ENCODE measurements at regions not wholly inside any gene's neighbourhood (a gene's known extent, or its start where the extent isn't known, plus 50 kb on each side); places are given as distances from the start of the nearest gene placed in this dataset.

DNA sequence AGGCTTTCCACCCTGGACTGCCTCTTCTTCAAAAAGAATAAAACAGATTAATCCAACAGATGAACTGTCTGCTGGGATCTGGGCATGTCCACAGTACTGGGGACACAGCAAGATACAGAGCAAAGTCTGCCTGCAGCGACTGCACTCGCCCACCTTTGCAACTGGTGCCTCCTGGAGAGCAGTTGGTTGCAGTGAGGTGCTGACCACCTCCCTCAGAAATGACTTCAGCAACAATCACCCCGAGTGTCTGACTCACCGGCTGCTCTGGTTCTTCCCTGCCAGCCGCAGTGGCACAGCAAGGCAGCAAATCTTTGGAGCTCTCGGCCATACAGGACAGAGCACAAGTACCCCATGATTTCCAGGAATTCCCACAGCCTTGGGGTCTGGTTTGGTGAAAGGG lies 179.7 kb downstream of the ANAPC1 start:
- DNase-seq, result no peak

DNA sequence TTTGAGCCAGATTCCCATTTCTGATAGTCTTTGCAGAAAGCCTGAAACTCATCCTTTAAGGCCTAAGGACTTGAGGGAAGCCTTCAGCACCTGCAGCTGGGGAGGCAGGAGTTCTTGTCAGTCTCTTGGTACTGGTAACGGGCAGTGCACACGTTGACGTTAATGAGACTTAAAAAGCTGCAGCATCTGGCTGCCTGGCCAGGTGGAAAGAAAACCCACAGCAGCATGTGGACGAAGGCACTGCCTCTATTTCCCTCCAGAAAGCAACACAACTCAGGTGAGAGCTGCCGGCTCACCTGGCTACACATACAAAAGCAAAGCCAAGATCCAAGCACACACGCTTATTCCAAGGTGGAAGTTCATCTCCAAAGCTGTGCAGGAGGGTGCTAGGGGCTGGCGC lies 178.8 kb downstream of the ANAPC1 start:
- DNase-seq, result no peak

DNA sequence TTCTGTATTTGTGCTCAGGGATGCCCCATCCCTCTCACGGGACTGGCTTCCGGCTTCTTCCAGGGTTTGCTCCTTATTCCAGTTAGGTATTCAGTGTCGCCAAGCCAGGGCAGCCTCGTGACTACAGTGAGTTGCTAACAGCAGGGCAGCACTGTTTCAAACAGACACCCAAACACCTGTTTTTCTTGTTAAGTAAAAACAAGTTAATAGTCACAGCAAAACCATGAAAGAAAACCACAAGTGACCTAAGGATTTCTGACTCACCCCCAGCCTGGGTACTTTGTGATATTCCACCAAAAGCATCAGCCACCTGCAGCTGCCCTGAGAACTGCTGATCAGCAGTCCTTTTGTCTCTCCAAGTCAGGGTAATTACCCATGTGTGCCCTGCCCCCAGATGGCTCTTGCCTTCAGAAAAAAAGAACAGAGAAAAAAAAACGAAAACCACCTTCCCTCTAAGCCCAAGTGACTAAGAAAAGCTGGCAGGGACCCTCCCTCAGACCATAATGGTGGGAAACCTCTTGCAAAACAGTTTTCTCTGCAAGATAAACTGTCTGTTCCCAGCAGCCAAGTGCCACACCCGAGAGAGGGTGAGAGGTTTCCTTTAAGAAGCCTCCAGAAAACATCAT lies 178.2 kb downstream of the ANAPC1 start:
- no peak for DNase-seq

DNA sequence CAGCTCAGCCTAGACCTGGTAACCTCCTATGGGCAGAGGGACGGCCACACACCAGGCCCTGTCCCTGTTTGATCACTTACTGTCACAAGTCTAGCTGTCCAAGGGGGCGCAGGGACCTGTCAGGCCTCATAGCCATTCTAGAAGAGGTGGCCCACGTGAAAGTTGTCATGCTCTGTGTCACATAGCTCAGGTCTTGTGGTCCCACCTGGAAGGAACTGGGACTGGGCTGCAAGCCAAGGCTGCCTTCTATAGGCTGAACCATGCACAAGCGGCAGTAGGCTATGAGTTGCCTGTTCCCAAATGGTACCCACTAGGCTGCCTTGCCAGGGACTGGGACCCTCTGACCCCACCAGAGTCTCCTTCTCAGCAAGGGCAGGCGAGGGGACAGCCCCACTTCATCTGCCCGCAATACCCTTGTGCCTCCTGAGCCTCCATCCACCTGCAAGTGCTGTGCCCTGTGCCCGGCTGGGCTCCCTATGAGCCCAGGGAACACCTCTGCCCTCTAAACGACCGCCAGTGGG lies 177.5 kb downstream of the ANAPC1 start:
- DNase-seq, result no peak

DNA sequence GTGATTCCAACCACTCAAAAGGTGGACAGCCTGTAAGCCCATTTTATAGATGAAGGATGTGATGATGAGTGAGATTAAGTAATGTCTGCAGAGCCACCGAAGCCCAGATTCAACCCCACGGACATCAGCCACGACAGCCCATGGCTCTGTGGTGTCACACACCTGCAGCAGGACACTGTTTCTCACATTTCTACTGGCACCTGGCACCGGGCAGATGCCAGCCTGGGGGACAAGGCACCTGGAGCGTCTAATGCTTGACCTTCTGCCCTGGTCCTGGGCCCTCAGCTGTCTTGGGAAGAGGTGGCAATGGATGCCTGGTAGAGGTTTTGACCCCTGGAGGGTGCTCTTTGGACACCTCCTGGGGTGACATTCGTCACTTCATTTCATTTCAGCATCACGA lies 176.3 kb downstream of the ANAPC1 start:
- no peak for DNase-seq

DNA sequence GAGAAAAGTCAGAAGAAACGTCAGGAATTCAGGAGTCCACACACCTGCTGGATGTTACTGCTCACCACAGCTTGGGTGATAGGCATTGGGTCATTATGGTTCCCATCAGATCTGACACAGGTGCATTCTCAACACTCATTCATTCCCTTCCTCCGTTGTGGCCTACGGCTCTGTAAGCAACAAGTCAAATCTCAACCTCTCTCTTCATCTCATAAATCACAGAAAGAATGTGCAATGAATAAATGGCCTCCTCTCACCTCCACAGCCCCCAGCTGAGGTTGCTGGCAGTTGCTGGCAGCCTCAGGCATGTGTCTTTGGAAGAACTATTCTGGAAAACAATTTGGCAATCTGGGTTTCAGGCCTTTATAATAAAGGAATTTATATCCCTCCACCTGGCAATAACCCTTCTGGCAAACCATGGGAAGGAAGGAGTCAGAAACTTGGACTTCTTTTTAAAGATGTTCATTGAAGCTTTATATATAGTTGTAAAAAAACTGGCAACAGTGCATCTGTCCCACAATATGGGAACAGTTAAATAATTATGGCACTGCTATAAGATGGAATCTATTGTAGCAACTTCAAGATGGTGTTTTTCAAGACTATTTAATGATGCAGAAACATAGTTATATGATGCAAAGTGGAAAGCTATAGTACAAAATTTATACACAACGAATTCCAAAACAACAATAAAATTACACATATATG lies 175.4 kb downstream of the ANAPC1 start:
- DNase-seq, result no peak

DNA sequence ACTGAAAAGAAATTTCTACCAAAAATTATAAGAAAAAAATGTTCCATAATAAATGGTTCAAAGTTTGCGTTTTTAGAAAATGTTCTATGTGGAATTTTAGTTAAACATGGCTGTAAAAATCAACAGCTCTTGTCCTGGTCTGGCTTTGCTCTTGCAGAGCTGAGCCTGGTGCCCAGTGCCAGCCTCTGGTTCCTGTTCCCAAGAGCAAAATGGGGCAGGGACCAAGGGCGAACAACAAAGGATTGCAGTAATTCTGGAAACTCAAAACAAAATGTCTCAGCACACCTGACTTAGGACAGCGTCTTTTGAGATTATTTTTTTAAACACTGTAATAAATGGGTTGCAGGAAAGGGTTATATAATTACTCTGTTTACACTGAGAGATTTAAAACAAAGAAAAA lies 174.7 kb downstream of the ANAPC1 start:
- DNase-seq, result no peak

DNA sequence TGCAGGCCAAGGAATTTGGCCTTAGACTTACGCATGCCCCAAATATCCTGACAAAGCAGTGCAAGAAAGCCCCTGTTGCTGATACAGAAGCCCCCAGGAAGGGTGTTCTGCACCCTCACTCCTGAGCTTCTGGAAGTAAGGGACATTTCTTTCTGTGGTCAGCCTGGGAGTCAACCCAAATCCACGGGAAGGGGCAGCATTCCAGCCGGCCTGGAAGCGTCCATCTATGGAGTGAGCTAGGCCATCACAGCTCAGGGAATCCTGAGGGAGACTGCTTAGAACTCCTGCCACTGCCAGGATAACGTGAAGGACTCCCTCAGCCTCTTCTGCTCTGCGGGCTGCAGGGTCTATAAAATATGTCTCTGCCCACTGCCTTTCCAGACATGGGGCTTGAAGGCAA lies 173.9 kb downstream of the ANAPC1 start:
- no peak for DNase-seq

DNA sequence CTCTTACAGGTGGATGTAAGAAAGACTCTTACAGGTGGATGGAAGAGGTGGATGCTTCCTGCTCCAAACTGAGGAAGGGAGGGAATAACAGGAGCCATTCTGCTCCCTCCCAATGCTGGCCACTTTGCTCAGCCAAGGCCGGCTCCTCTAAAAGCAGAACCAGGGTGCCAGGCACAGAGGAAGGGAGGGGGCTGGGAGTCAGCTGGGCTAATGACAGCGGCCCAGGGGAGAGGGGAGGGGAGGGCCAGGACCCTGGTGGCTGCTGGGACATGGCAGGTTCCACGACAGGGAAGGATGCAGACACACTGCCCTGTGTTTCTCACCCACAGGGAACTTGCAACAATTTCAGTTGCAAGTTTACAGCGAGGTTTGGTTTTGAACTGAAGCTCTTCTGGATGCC lies 173.4 kb downstream of the ANAPC1 start:
- no peak for DNase-seq

DNA sequence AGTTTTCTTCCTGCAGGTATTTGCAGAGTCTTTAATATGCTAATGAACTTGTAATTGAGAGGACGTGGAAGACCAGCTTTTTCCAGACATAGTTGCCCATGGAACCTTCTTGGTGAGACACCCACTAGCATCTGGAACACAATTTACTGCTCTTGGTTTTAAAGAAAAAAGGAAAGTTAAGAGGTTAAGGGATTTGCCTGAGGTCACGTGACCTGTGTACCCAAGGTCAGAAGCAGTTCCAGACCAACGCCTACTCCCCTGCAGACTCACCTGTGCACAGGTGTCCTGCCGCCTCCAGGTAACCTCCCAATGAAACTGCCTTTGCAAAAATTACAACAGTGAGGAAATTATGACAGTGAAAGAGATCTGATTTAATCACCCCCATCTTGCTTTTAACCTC lies 172.7 kb downstream of the ANAPC1 start:
- DNase-seq, result no peak

DNA sequence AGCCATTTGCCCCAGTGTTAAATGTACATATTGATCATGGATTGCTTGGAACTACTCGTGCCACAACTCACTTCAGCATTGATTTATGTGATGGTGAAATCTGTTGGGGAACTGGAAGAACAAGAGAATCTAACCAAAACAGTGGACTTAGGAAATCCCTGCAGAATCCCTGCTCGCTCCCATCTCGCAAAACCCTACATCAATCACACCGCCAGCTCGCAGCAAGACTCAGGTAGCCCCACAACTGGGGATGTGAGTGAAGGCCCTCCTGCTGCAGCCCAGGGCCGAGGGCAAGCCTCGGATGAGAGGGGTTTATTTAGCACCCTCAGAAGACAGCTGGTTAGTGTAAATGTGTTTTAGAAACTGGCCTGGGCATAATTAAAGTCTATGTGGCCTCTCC lies 171.6 kb downstream of the ANAPC1 start:
- DNase-seq, result no peak

DNA sequence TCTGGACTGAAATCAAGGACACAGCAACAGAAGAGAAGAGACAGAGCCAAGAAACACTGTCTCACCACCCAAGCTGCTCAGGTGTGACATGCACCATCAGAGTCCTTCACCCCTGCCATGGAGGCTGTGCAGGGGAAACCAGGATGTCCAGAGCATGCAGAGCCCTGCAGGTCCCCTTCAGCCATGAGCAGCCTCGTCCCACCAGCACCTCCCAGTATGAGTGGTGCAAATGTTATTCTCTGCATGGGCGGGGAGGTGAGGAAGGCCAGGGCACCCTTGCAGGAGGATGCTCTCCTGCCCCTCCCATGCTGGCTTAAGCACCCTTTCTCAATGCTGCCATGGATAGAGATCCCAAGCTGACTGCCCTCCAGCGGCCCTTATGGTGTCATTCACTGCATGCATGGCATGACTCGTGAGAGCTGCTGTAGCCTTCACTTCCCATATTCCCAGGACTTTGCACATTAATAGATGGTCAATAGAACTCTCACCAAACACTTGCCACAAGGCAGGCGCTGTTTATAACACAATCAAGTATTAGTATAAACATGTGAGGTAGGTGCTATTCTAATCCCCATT lies 171.0 kb downstream of the ANAPC1 start:
- DNase-seq, result no peak

DNA sequence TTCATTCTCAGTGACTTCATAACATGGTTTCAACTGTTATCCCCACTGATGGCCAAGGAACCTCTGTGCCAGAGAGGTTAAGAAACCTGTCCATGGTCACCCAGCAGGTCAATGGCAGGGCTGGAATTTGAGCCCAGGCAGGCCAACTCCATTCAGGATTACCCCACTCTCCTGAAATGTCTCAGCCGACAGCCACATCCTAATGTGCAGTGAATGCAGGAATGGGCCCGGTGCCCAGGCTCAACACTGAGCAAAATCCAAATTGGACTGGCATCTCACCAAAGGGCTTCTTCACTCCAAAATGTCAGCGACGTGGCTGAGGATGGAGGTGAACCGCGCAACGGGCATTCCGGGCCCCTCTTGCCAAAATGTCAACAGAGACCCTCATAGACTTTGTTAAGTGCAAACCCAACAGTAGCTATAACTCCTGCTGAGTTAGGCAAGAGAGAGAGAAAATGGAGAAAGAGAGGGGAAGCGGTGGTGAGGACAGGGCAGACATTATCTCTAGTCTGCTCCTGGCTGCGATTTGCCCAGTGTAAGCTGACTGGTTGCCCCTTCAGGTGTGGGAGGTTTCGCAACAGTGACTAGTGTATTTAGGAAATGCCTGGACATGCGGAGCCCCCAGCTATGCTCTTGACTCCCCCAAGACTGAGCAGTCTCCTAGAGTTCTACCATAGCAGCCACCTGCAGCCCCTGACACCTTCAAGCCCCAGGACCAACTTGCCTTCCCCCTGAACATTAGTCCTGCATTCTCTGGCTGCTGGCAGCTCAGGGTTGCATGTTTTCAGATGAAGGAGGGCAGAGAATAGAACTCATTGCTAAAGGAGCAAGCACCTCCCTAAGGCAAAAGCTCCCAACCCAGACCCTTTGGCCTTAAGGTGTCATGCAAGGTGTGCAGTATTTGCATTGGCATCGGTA lies 167.7 kb downstream of the ANAPC1 start:
- no peak for DNase-seq

DNA sequence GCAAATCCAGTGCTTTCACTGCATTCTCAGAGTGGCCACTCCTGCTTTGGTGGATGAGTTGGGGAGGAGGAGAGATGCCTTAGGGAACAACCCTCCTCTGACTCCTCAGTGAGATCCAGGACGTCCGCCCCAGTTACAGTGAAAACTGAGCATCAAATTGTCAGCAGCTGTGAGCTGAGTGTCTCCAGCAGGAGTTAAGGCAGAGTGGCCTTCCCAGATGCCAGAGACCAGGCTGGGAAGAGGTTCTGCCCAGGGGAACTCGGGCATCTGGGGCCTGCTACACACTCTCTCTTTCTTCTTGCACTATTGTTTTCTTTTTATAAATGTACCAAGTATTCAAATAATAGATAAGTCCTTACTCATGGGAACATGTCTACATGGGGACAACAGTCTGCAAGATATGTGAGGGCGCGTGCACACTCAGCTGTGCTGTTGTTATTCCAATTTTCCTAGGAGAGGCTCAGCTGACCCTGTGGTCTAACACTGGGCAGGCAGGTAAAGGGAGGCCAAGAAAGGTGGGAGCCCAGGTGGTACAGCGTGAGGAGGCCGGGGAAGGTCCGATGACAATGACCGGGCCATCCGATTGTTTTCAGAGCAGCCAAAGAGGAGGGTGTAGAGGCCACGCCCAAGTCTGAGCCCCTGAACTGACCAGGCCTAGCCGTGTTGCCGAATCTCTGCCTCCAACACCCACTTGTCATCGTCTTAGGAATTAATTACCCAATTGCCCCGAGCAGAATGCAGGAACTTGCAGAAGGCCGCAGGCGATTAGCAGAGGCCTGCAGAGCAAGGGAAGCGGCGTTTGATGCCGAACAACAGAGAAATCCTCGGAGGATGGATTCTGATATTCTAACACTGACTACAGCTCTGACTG lies 166.9 kb downstream of the ANAPC1 start:
- DNase-seq, result no peak
